ENCODE measurements at regions not wholly inside any gene's neighbourhood (a gene's known extent, or its start where the extent isn't known, plus 50 kb on each side); places are given as distances from the start of the nearest gene placed in this dataset.

DNA sequence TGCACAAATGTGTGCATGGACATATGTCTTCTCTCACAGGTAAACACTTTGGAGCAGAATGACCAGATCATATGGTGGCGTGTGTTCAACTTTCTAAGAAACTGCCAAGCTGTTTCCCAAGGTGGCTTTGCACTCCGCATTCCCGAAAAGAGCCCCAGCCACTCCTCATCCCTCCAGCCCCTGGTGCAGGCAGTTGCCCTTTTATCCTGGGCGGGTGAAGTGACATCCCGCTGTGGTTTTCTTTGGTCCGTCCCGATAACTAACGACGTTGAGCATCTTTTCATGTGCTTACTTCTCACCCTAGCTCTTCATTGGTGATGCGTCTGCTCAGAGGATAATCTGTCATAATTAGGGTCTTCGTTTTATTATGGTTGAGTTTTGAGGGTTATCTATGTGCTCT lies 612.5 kb downstream of the MATN1 start:
- TF ChIP-seq, protein P1, sequence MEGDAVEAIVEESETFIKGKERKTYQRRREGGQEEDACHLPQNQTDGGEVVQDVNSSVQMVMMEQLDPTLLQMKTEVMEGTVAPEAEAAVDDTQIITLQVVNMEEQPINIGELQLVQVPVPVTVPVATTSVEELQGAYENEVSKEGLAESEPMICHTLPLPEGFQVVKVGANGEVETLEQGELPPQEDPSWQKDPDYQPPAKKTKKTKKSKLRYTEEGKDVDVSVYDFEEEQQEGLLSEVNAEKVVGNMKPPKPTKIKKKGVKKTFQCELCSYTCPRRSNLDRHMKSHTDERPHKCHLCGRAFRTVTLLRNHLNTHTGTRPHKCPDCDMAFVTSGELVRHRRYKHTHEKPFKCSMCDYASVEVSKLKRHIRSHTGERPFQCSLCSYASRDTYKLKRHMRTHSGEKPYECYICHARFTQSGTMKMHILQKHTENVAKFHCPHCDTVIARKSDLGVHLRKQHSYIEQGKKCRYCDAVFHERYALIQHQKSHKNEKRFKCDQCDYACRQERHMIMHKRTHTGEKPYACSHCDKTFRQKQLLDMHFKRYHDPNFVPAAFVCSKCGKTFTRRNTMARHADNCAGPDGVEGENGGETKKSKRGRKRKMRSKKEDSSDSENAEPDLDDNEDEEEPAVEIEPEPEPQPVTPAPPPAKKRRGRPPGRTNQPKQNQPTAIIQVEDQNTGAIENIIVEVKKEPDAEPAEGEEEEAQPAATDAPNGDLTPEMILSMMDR (IDR thresholded peaks at IDR 0.05): no peak
- TF ChIP-seq POLR2A (IDR thresholded peaks at IDR 0.05): no peak
- TF ChIP-seq EP300 (IDR thresholded peaks at IDR 0.05): no peak

Measured in upper lobe of left lung (tissue), 4 donors.